GM12878 (cell line): ENCODE measurements at regions not wholly inside any gene's neighbourhood (a gene's known extent, or its start where the extent isn't known, plus 50 kb on each side); places are given as distances from the start of the nearest gene placed in this dataset.

ENCODE experiments used
- ATF3 ChIP-seq: IDR thresholded peaks from 2 replicates; pipeline ENCODE4 v1.6.1; 2011; ENCODE audit warnings: low read depth, mild to moderate bottlenecking, low read length, moderate library complexity, borderline replicate concordance; ENCODE audit errors: extremely low read depth
- BCLAF1 ChIP-seq: fragments of 450-650 bp; IDR thresholded peaks from 2 replicates; pipeline ENCODE4 v1.6.1; 2017; ENCODE audit warnings: antibody characterized with exemption, mild to moderate bottlenecking, moderate library complexity
- BMI1 ChIP-seq: fragments of 450-650 bp; IDR thresholded peaks from 2 replicates; pipeline ENCODE4 v1.6.1; 2016; ENCODE audit warnings: mild to moderate bottlenecking, moderate library complexity, borderline replicate concordance
- CREB1 ChIP-seq: IDR thresholded peaks from 2 replicates; pipeline ENCODE4 v1.6.1; 2012; ENCODE audit warnings: low read depth, mild to moderate bottlenecking, inconsistent platforms
- CTCF ChIP-seq, 3 experiments: IDR thresholded peaks in 2 of 3; conservative IDR thresholded peaks in 1 of 3; 2 replicates each; pipeline ENCODE4 v1.5.1; 2011; ENCODE audit warnings: low read depth in 3 of 3, low read length in 3 of 3, mild to moderate bottlenecking in 3 of 3, control low read depth in 2 of 3, moderate library complexity in 2 of 3, inconsistent platforms in 1 of 3, mixed read lengths in 1 of 3; ENCODE audit not compliant: control insufficient read depth in 2 of 3, insufficient read depth in 1 of 3; ENCODE audit errors: extremely low read depth in 1 of 3
- FOS ChIP-seq: IDR thresholded peaks from 3 replicates; pipeline ENCODE4 v1.6.1; 2011; ENCODE audit warnings: borderline replicate concordance; ENCODE audit not compliant: insufficient read length; ENCODE audit errors: extremely low read depth
- JUND ChIP-seq: IDR thresholded peaks from 2 replicates; pipeline ENCODE4 v1.6.1; 2012; ENCODE audit warnings: low read depth, mild to moderate bottlenecking, low read length, improper control_type of control experiment, moderate library complexity
- MTA2 ChIP-seq: fragments of 450-650 bp; IDR thresholded peaks from 2 replicates; pipeline ENCODE4 v1.6.1; 2016; ENCODE audit warnings: low read depth, mild to moderate bottlenecking, moderate library complexity
- POU2F2 ChIP-seq: IDR thresholded peaks from 3 replicates; pipeline ENCODE4 v1.6.1; 2011; ENCODE audit warnings: low read depth, mild to moderate bottlenecking, low read length, borderline replicate concordance
- SPI1 ChIP-seq: IDR thresholded peaks from 2 replicates; pipeline ENCODE4 v1.6.1; 2011; ENCODE audit warnings: low read depth, mild to moderate bottlenecking, low read length, moderate library complexity, borderline replicate concordance; ENCODE audit not compliant: insufficient read depth
- USF2 ChIP-seq: IDR thresholded peaks from 2 replicates; pipeline ENCODE4 v1.6.1; 2011; ENCODE audit warnings: low read depth, low read length, improper control_type of control experiment, borderline replicate concordance
- ZZZ3 ChIP-seq: IDR thresholded peaks from 2 replicates; pipeline ENCODE4 v1.6.1; 2011; ENCODE audit warnings: low read depth; ENCODE audit not compliant: control insufficient read depth, insufficient read length

GRCh38 chr11:45005106-45005505 is 54.4 kb upstream of the TP53I11 start:
- TF ChIP-seq FOS, result no peak
- no peak for TF ChIP-seq BMI1
- TF ChIP-seq BCLAF1, result no peak
- TF ChIP-seq JUND, result no peak
- TF ChIP-seq SPI1, result no peak
- TF ChIP-seq CTCF (IDR thresholded peaks at IDR 0.05 in 2 of 3, conservative IDR thresholded peaks at IDR 0.05 in 1 of 3; ENCODE audit: control insufficient read depth in 2 of 3, extremely low read depth in 1 of 3, insufficient read depth in 1 of 3, low read depth in 3 of 3, low read length in 3 of 3), result no peak
- no peak for TF ChIP-seq POU2F2
- no peak for TF ChIP-seq MTA2
- no peak for TF ChIP-seq ZZZ3
- TF ChIP-seq CREB1, result no peak
- TF ChIP-seq USF2, result no peak
- TF ChIP-seq ATF3, result no peak
